T-helper 2 cell treated with Interferon-gamma antibody and Interleukin-4, amounts not matched to agents 100 ng/mL and 5 ng/mL, for 36 hours (primary cell): ENCODE measurements at regions not wholly inside any gene's neighbourhood (a gene's known extent, or its start where the extent isn't known, plus 50 kb on each side); places are given as distances from the start of the nearest gene placed in this dataset.

Experiments
- intact Hi-C: fragments of 100-400 bp; cut with micrococcal nuclease; formaldehyde crosslinking; loops from one replicate; pipeline ENCODE4 v1.15.1; 2023

GRCh38 chr1:87506147-87506546, 177.5 kb downstream of the LMO4 start:
- intact Hi-C loops = loop anchor here (5.0 kb wide), 1 partner anchor 179 kb away; the partner anchor contains the start of gene LMO4

- intact Hi-C loops = loop anchor here (5.0 kb wide), 1 partner anchor 181 kb away; the partner anchor contains the start of gene LMO4
Observed at GRCh38 chr1:87508247-87508787, 179.6 kb downstream of the LMO4 start.

- intact Hi-C loops = no loop called here
Observed at GRCh38 chr1:87510540-87510939, 181.9 kb downstream of the LMO4 start.

GRCh38 chr1:87511449-87511848, 182.8 kb downstream of the LMO4 start:
- intact Hi-C loops = no loop called here

GRCh38 chr1:87512431-87512830, 183.8 kb downstream of the LMO4 start:
- intact Hi-C loops = no loop called here

- intact Hi-C loops = no loop called here
Observed at GRCh38 chr1:87513255-87513654, 184.6 kb downstream of the LMO4 start.

GRCh38 chr1:87513966-87514660, 185.4 kb downstream of the LMO4 start:
- intact Hi-C loops = no loop called here

GRCh38 chr1:87515781-87516180, 187.1 kb downstream of the LMO4 start:
- intact Hi-C loops = no loop called here

- intact Hi-C loops = no loop called here
Observed at GRCh38 chr1:87518794-87519193, 190.1 kb downstream of the LMO4 start.

- intact Hi-C loops = no loop called here
Observed at GRCh38 chr1:87521452-87521851, 192.8 kb downstream of the LMO4 start.

GRCh38 chr1:87523466-87523865, 194.8 kb downstream of the LMO4 start:
- intact Hi-C loops = no loop called here

- intact Hi-C loops = no loop called here
Observed at GRCh38 chr1:87524021-87524754, 195.5 kb downstream of the LMO4 start.

GRCh38 chr1:87528754-87529517, 200.3 kb downstream of the LMO4 start:
- intact Hi-C loops = no loop called here

- intact Hi-C loops = no loop called here
Observed at GRCh38 chr1:87530042-87530807, 201.5 kb downstream of the LMO4 start.

GRCh38 chr1:87535551-87535950, 206.9 kb downstream of the LMO4 start:
- intact Hi-C loops = no loop called here

- intact Hi-C loops = no loop called here
Observed at GRCh38 chr1:87539147-87539546, 210.5 kb downstream of the LMO4 start.

GRCh38 chr1:87542697-87543096, 214.0 kb downstream of the LMO4 start:
- intact Hi-C loops = no loop called here

GRCh38 chr1:87549738-87550137, 221.1 kb downstream of the LMO4 start:
- intact Hi-C loops = no loop called here

GRCh38 chr1:87553511-87553910, 224.8 kb downstream of the LMO4 start:
- intact Hi-C loops = no loop called here

GRCh38 chr1:87555366-87555765, 226.7 kb downstream of the LMO4 start:
- intact Hi-C loops = no loop called here

GRCh38 chr1:87556326-87556725, 227.6 kb downstream of the LMO4 start:
- intact Hi-C loops = no loop called here
